Skeletal muscle cell (primary cell): ENCODE measurements at regions not wholly inside any gene's neighbourhood (a gene's known extent, or its start where the extent isn't known, plus 50 kb on each side); places are given as distances from the start of the nearest gene placed in this dataset.

Experiments used
- DNase-seq: peaks from one replicate; pipeline ENCODE4 v3.0.0-alpha.2; 2010; ENCODE audit warnings: low read depth
- H3K4me3 ChIP-seq: 2 replicates; pipeline ENCODE4 v1.5.1; 2011; ENCODE audit warnings: low read depth, mild to moderate bottlenecking, control low read depth, low read length, moderate library complexity

DNA sequence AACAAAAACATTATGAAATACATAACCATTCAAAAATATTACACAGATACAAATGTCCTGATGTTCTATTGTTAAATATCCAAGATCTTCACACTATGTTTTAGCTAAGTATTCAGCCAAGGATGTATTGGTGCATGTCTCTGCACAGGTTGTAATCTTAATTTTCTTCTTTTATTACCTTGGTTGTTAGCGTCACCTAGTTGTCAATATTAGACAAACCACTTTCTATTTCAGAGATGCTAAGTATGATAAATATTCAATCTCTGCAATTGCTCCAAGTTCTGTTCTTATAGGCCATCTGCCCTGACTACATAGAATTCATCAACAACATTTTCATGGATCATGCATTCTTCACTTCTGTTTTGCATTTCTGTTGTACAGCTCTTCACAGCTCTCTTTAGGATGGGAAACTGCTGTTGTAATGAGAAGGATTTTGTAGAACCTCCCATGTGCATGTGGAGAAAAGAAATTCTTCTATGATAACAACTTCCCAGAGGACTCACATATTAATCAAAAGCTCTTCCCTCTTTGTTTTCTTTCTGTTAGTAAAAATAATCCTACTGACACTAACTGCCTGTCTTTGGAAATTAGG is 380.1 kb downstream of the NUF2 start:
- DNase-seq: no peak
- H3K4me3 ChIP-seq: no peak overlapping the region

GRCh38 chr1:163703794-163704193 is 382.0 kb downstream of the NUF2 start:
- DNase-seq: no peak
- no peak overlapping the region for H3K4me3 ChIP-seq

GRCh38 chr1:163706915-163707314 is 385.2 kb downstream of the NUF2 start:
- H3K4me3 ChIP-seq: no peak overlapping the region
- no peak for DNase-seq

DNA sequence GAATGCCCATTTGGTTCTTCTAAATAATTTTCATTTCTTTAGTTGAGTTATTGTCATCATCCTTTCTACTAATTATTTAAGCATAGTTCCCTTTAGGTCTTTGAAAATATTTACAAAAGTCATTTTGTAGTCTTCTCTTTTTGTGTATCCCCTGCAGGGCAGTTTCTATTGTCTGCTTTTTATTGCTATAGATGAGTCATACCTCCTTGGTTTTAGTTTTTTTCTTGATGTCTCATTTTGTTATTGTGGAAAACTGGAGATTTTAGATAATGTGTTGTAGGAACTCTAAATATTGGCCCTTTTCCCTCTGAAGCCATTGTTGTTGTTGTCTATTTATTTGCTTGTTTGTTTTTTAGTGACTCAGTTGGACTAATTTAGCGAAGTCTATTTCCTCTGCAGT is 387.9 kb downstream of the NUF2 start:
- H3K4me3 ChIP-seq: no peak overlapping the region
- no peak for DNase-seq

DNA sequence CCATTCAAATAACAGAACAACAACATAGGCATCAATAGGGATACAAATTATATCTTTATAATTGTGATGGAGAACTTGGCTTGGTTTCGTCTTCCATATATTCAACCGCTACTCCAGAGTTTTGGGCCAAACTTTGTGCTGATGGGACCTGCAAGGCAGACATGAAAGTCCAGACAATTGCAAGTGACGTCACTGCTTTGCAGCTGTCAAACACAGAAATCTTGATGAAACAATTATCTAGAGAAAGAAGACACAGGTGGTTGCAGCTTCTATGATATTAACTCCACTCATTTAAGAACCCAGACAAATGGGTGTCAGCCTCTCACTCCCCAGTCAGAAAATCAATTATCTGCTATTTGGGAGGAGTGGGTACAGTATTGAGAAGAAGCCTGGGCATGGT is 390.6 kb downstream of the NUF2 start:
- H3K4me3 ChIP-seq: no peak overlapping the region
- no peak for DNase-seq

- DNase-seq: no peak
These were observed 398.5 kb downstream of the NUF2 start for GRCh38 chr1:163720294-163720693.

GRCh38 chr1:163725551-163725950 is 403.8 kb downstream of the NUF2 start:
- no peak overlapping the region for H3K4me3 ChIP-seq
- DNase-seq: no peak

More at GRCh38 chr1:163720294-163720693, 398.5 kb downstream of the NUF2 start:
- H3K4me3 ChIP-seq: no peak overlapping the region

GRCh38 chr1:163730411-163730821 is 408.7 kb downstream of the NUF2 start:
- H3K4me3 ChIP-seq: no peak overlapping the region
- no peak for DNase-seq

- DNase-seq: no peak
- H3K4me3 ChIP-seq: no peak overlapping the region
These were observed 415.5 kb downstream of the NUF2 start for GRCh38 chr1:163737261-163737660.

GRCh38 chr1:163744301-163744887 is 422.6 kb downstream of the NUF2 start:
- no peak overlapping the region for H3K4me3 ChIP-seq
- no peak for DNase-seq

GRCh38 chr1:163745204-163745603 is 423.4 kb downstream of the NUF2 start:
- no peak overlapping the region for H3K4me3 ChIP-seq
- no peak for DNase-seq

GRCh38 chr1:163747261-163747660 is 425.5 kb downstream of the NUF2 start:
- H3K4me3 ChIP-seq: no peak overlapping the region
- no peak for DNase-seq

DNA sequence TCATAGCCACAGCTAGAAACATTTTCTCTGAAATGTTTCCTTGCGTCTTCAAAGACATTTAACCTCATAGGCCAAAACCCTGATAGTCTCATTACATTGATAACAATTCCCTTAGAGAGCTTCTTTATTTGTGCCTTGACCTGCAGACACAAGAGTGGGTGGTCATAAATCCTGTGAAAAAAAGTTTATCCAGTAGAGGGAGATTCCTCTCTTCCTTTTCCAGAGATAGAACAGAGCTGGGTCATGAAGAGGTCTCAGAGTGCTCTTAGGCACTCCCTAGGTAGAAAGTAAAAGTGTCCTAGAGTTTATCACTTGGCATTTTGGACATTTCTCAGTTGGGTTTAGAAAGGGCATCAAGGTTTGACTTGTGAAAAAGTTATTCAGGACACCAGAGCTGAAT is 426.1 kb downstream of the NUF2 start:
- DNase-seq: no peak
- no peak overlapping the region for H3K4me3 ChIP-seq

GRCh38 chr1:163758977-163759670 is 437.4 kb downstream of the NUF2 start:
- no peak overlapping the region for H3K4me3 ChIP-seq
- DNase-seq: no peak

DNA sequence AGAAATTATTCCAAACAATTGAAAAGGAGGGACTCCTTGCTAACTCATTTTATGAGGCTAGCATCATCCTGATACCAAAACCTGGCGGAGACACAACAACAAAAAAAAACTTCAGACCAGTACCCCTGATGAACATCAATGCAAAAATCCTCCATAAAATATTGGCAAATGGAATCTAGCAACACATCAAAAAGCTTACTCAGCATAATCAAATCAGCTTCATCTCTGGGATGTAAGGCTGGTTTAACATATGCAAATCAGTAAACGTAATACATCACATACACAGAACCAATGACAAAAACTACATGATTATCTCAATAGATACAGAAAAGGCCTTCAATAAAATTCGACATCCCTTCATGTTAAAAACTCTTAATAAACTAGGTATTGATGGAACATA is 440.1 kb downstream of the NUF2 start:
- H3K4me3 ChIP-seq: no peak overlapping the region

DNA sequence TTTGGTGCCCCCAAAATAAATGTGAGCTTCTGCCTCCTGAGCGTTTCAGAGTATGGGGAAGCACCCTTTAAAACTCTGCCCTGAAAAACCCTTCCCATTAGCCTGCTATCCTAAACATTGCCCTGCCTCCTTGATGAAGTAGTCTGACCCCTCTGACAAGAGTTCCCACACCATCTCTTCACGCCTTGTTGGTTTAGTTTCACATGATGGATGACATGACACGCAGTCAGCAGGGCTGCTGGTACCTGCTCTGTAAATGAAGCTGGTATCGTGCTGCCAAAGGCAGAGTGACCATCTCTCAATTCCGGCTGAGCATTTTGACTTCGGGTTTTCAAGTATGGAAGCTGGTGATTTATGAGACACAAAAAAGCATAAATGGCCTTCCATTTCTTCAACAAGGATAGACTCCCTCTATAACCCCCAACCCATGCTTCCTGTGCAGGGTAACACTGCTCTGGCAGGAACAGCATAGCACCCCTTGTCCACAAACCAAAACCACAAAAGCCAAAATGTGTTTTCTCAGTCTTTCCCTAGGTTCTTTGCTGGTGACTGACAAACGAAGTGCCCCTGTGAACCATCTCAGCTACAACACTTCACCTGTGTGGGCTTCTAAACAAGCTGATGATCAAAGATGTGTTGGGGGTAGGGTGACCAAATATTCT is 444.6 kb downstream of the NUF2 start:
- DNase-seq: no peak
- H3K4me3 ChIP-seq: no peak overlapping the region

More for the DNA sequence above, 440.1 kb downstream of the NUF2 start:
- DNase-seq: no peak

DNA sequence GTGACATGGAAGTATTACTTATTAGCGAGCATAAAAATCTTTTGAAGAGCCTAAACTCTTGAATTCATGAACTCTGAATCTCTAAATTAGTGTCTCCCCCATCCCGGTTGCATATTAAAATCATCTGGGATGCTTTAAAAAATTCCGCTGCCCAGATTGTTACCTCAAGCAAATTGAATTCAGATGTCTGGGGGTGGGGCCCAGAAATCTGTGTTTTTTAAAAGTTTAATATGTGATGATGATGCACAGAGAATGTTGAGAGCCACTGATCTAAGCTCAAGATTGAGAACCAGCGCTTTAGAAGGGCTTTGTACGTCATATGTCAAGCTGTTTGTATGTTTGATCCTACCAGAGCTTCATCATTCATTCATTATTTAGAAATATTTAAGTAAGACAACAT is 446.8 kb downstream of the NUF2 start:
- DNase-seq: no peak
- no peak overlapping the region for H3K4me3 ChIP-seq

DNA sequence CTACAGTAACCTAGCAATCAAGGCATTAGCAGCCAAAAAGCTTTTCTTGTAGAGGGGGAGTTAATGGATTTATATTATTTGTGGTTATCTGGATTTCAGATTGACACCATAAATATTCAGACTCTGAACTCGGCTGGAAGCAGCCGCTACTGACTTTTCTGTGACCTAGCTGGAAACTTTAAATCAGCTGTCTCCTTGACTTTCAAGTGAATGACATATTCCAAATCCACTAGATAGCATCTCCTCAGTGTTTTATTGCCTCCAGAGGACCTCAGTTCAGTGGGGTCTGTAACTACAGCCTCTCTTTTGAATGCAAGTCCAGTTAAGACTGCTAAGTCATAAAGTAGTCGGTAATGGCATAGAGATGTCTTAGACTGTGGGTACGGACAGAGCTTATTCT is 448.5 kb downstream of the NUF2 start:
- no peak overlapping the region for H3K4me3 ChIP-seq
- no peak for DNase-seq

GRCh38 chr1:163771637-163772036 is 449.9 kb downstream of the NUF2 start:
- H3K4me3 ChIP-seq: no peak overlapping the region
- no peak for DNase-seq

DNA sequence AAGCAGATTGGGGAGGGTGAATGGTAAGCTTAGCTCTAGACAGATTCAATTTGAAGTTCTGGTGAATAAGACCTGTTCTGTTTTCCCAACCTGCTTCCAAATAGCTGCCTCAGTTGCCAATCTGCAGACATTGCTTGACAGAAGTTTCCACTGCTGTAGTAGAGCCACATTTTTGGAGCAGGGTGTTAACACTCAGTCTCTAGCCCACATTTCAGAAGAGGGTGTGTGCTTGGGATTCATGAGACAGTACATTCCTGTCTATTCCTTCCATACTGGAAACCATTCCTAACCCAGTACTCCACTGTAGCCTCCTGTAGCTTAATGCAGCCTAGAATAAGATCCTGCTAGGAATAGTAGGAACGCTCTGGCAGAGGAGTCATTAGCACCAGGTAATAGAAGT is 450.5 kb downstream of the NUF2 start:
- H3K4me3 ChIP-seq: no peak overlapping the region
- no peak for DNase-seq

- no peak overlapping the region for H3K4me3 ChIP-seq
- no peak for DNase-seq
These were observed 451.6 kb downstream of the NUF2 start for GRCh38 chr1:163773396-163773795.
